SK-N-SH treated with all-trans-retinoic acid at 6 μM for 48 hours (cell line): ENCODE measurements at regions not wholly inside any gene's neighbourhood (a gene's known extent, or its start where the extent isn't known, plus 50 kb on each side); places are given as distances from the start of the nearest gene placed in this dataset.
A peak's percentile ranks its signal among the peaks of the same experiment; 100 is the strongest.

Experiments used
- ATAC-seq: fragments of 200-7000 bp; cut with Tn5 transposase; 3 replicates; pipeline ENCODE4 v1.9.1; 2020; ENCODE audit warnings: mild to moderate bottlenecking, moderate library complexity
- ARNTL ChIP-seq: fragments of 450-650 bp; formaldehyde crosslinking; IDR thresholded peaks from 2 replicates; pipeline ENCODE4 v1.5.0; 2020; ENCODE audit warnings: low read depth, mild to moderate bottlenecking, moderate library complexity, borderline replicate concordance
- BACH2 ChIP-seq: fragments of 250-450 bp; sonication (Bioruptor Pico); IDR thresholded peaks from 2 replicates; pipeline ENCODE4 v1.9.0; 2021; ENCODE audit warnings: mild to moderate bottlenecking, borderline replicate concordance
- CREB5 ChIP-seq: fragments of 250-450 bp; sonication (Bioruptor Pico); IDR thresholded peaks from 2 replicates; pipeline ENCODE4 v1.5.1; 2020; ENCODE audit warnings: low read depth, mild to moderate bottlenecking, moderate library complexity
- CSRNP3 ChIP-seq: fragments of 250-450 bp; sonication (Bioruptor Pico); IDR thresholded peaks from 2 replicates; pipeline ENCODE4 v1.5.1; 2021; ENCODE audit warnings: mild to moderate bottlenecking, moderate library complexity
- ESRRG ChIP-seq: fragments of 250-450 bp; sonication (Bioruptor Pico); IDR thresholded peaks from 2 replicates; pipeline ENCODE4 v1.6.1; 2021; ENCODE audit warnings: mild to moderate bottlenecking
- GLIS3 ChIP-seq: fragments of 250-450 bp; sonication (Bioruptor Pico); IDR thresholded peaks from 2 replicates; pipeline ENCODE4 v1.5.0; 2020; ENCODE audit warnings: mild to moderate bottlenecking, moderate library complexity
- ISL1 ChIP-seq: fragments of 250-450 bp; sonication (Bioruptor Pico); IDR thresholded peaks from 2 replicates; pipeline ENCODE4 v2.1.2; 2022; ENCODE audit warnings: mild to moderate bottlenecking, moderate library complexity
- OSR1 ChIP-seq: fragments of 250-450 bp; sonication (Bioruptor Pico); IDR thresholded peaks from 2 replicates; pipeline ENCODE4 v1.8.0; 2022; ENCODE audit warnings: moderate library complexity, mild to moderate bottlenecking, inconsistent platforms
- PATZ1 ChIP-seq: fragments of 250-450 bp; sonication (Bioruptor Pico); IDR thresholded peaks from 2 replicates; pipeline ENCODE4 v1.8.0; 2020; ENCODE audit warnings: mild to moderate bottlenecking, moderate library complexity, borderline replicate concordance
- RARB ChIP-seq: fragments of 250-450 bp; sonication (Bioruptor Pico); IDR thresholded peaks from 2 replicates; pipeline ENCODE4 v1.8.0; 2021; ENCODE audit warnings: mild to moderate bottlenecking, moderate library complexity
- SNAI2 ChIP-seq: fragments of 250-450 bp; sonication (Bioruptor Pico); IDR thresholded peaks from 2 replicates; pipeline ENCODE4 v1.5.0; 2020; ENCODE audit warnings: mild to moderate bottlenecking, moderate library complexity
- TCF4 ChIP-seq: fragments of 250-450 bp; sonication (Bioruptor Pico); IDR thresholded peaks from 2 replicates; pipeline ENCODE4 v1.8.0; 2021; ENCODE audit warnings: mild to moderate bottlenecking, moderate library complexity, borderline replicate concordance
- TSHZ2 ChIP-seq: fragments of 250-450 bp; sonication (Bioruptor Pico); IDR thresholded peaks from 2 replicates; pipeline ENCODE4 v1.5.0; 2020; ENCODE audit warnings: mild to moderate bottlenecking, moderate library complexity
- ZC3H10 ChIP-seq: fragments of 250-450 bp; sonication (Bioruptor Pico); IDR thresholded peaks from 2 replicates; pipeline ENCODE4 v1.5.1; 2021; ENCODE audit warnings: mild to moderate bottlenecking, moderate library complexity
- ZFP3 ChIP-seq: fragments of 250-450 bp; sonication (Bioruptor Pico); IDR thresholded peaks from 2 replicates; pipeline ENCODE4 v1.5.0; 2020; ENCODE audit warnings: mild to moderate bottlenecking, moderate library complexity
- ZFP30 ChIP-seq: fragments of 450-650 bp; formaldehyde crosslinking; IDR thresholded peaks from 2 replicates; pipeline ENCODE4 v1.5.0; 2022; ENCODE audit warnings: mild to moderate bottlenecking, moderate library complexity
- ZNF565 ChIP-seq: fragments of 450-650 bp; formaldehyde crosslinking; conservative IDR thresholded peaks from 2 replicates; pipeline ENCODE4 v1.5.0; 2020; ENCODE audit warnings: low read depth, mild to moderate bottlenecking, moderate library complexity
- ZNF70 ChIP-seq: fragments of 450-650 bp; formaldehyde crosslinking; IDR thresholded peaks from 2 replicates; pipeline ENCODE4 v1.5.0; 2020; ENCODE audit warnings: mild to moderate bottlenecking, moderate library complexity
- ZNF8 ChIP-seq: fragments of 450-650 bp; formaldehyde crosslinking; IDR thresholded peaks from 2 replicates; pipeline ENCODE4 v1.5.0; 2020; ENCODE audit warnings: mild to moderate bottlenecking, moderate library complexity

GRCh38 chr10:33122014-33122809 is 164.2 kb upstream of the ITGB1 start:
- no peak for TF ChIP-seq ZC3H10 (CRISPR knock-in tag)
- TF ChIP-seq TSHZ2 (CRISPR knock-in tag): no peak
- no peak for TF ChIP-seq ZFP3 (CRISPR knock-in tag)
- no peak for TF ChIP-seq RARB (CRISPR knock-in tag)
- TF ChIP-seq CREB5 (CRISPR knock-in tag): no peak
- no peak for TF ChIP-seq OSR1 (CRISPR knock-in tag)
- no peak for TF ChIP-seq ZNF8 (CRISPR knock-in tag)
- TF ChIP-seq ZFP30 (CRISPR knock-in tag): no peak
- TF ChIP-seq ISL1: no peak
- TF ChIP-seq BACH2 (CRISPR knock-in tag): no peak
- TF ChIP-seq GLIS3: no peak
- TF ChIP-seq PATZ1: no peak
- no peak for TF ChIP-seq TCF4
- TF ChIP-seq ZNF70 (CRISPR knock-in tag): no peak
- no peak for TF ChIP-seq CSRNP3 (CRISPR knock-in tag)
- peak; percentile 80 for ATAC-seq

GRCh38 chr10:33120700-33121099 is 162.7 kb upstream of the ITGB1 start:
- TF ChIP-seq OSR1 (CRISPR knock-in tag) (no peak), ZFP30 (CRISPR knock-in tag) (no peak), ZC3H10 (CRISPR knock-in tag) (no peak), SNAI2 (no peak), ZFP3 (CRISPR knock-in tag) (no peak), ARNTL (CRISPR knock-in tag) (no peak), ZNF8 (CRISPR knock-in tag) (no peak), TCF4 (no peak), ZNF565 (CRISPR knock-in tag) (no peak), RARB (CRISPR knock-in tag) (no peak), ISL1 (no peak), ESRRG (CRISPR knock-in tag) (no peak), TSHZ2 (CRISPR knock-in tag) (no peak)
- TF ChIP-seq, all 23 proteins: peak for 0
- no peak for ATAC-seq

GRCh38 chr10:33120275-33120674 is 162.2 kb upstream of the ITGB1 start:
- TF ChIP-seq GLIS3 (no peak), CREB5 (CRISPR knock-in tag) (no peak)
- no peak for ATAC-seq
